A549 (cell line): ENCODE measurements at regions not wholly inside any gene's neighbourhood (a gene's known extent, or its start where the extent isn't known, plus 50 kb on each side); places are given as distances from the start of the nearest gene placed in this dataset.
A peak's percentile ranks its signal among the peaks of the same experiment; 100 is the strongest.

Experiments
- ATAC-seq, 2 experiments: fragments of 200-7000 bp in 1 of 2; fragments of >200 bp in 1 of 2; cut with Nextera tagmentation in 1 of 2; cut with Tn5 transposase in 1 of 2; 3 replicates each; pipeline versions ENCODE4 v1.8.0 to v1.9.1; 2018 to 2020; ENCODE audit warnings: mild to moderate bottlenecking in 1 of 2, moderate library complexity in 1 of 2
- CTCF ChIA-PET: fragments of 300-600 bp; sonication (Branson Sonifier 250); formaldehyde crosslinking; extraction: SDS; loops from one replicate; lab custom pipeline; 2021; ENCODE audit warnings: antibody characterized with exemption, inconsistent platforms; lab: Yijun Ruan, JAX
- POLR2A ChIA-PET: fragments of 350-600 bp; formaldehyde crosslinking; extraction: SDS; loops from one replicate; lab custom pipeline; 2021; ENCODE audit warnings: antibody characterized with exemption, inconsistent platforms; lab: Yijun Ruan, JAX
- DNase-seq, 2 experiments: peaks; one replicate each; pipeline versions ENCODE4 v3.0.0 to v3.0.0-alpha.2; 2011 to 2016; ENCODE audit warnings: low read depth in 1 of 2, low spot score in 1 of 2
- FAIRE-seq: peaks from 2 replicates; lab custom pipeline; 2011; peaks lifted over from hg19 to GRCh38; lab: Jason Lieb, UNC
- H3K27ac ChIP-seq, 2 experiments: fragments of >200 bp; sonication (Bioruptor Twin); formaldehyde crosslinking; 3 replicates each; pipeline ENCODE4 v1.5.1; 2016 to 2017
- H3K4me1 ChIP-seq: fragments of >200 bp; sonication (Bioruptor Twin); formaldehyde crosslinking; 3 replicates; pipeline ENCODE4 v1.6.1; 2016
- H3K4me2 ChIP-seq: fragments of >200 bp; sonication (Bioruptor Twin); formaldehyde crosslinking; 3 replicates; pipeline ENCODE4 v1.6.1; 2016
- H3K4me3 ChIP-seq: fragments of >200 bp; sonication (Bioruptor Twin); formaldehyde crosslinking; 3 replicates; pipeline ENCODE4 v1.5.1; 2016
- H3K9me3 ChIP-seq: fragments of >200 bp; sonication (Bioruptor Twin); formaldehyde crosslinking; 3 replicates; pipeline ENCODE4 v1.6.1; 2016
- CEBPB ChIP-seq, 2 experiments: fragments of >200 bp in 1 of 2; sonication (Bioruptor Twin) in 1 of 2; formaldehyde crosslinking in 1 of 2; IDR thresholded peaks; 2 replicates each; pipeline ENCODE4 v1.6.1; 2012 to 2016
- CHD4 ChIP-seq: fragments of 200-600 bp; sonication (generic); IDR thresholded peaks from 2 replicates; pipeline ENCODE4 v1.6.1; 2016; ENCODE audit warnings: antibody characterized with exemption, mild to moderate bottlenecking, borderline replicate concordance
- EHF ChIP-seq: fragments of 250-450 bp; sonication (Bioruptor Pico); IDR thresholded peaks from 2 replicates; pipeline ENCODE4 v1.5.0; 2020; ENCODE audit warnings: mild to moderate bottlenecking
- EP300 ChIP-seq, 2 experiments: fragments of >200 bp; sonication (Bioruptor Twin); formaldehyde crosslinking; IDR thresholded peaks; 2 replicates in 1 of 2; 3 replicates in 1 of 2; pipeline ENCODE4 v1.6.1; 2016 to 2017
- ESRRA ChIP-seq: fragments of 150-350 bp; IDR thresholded peaks from 2 replicates; pipeline ENCODE4 v1.6.1; 2014; ENCODE audit warnings: mild to moderate bottlenecking, low read length, borderline replicate concordance
- FOSL2 ChIP-seq, 2 experiments: fragments of 450-650 bp in 1 of 2; fragments of >200 bp in 1 of 2; sonication (Bioruptor Twin) in 1 of 2; formaldehyde crosslinking; IDR thresholded peaks; 2 replicates each; pipeline versions ENCODE4 v1.5.0 to v1.6.1; 2016 to 2020; ENCODE audit warnings: mild to moderate bottlenecking in 1 of 2, moderate library complexity in 1 of 2
- FOXS1 ChIP-seq: fragments of 250-450 bp; sonication (Bioruptor Pico); IDR thresholded peaks from 2 replicates; pipeline ENCODE4 v1.5.0; 2020; ENCODE audit warnings: mild to moderate bottlenecking, moderate library complexity
- HDAC2 ChIP-seq: fragments of 200-600 bp; sonication (generic); IDR thresholded peaks from 2 replicates; pipeline ENCODE4 v1.6.1; 2016
- HEYL ChIP-seq: fragments of 250-450 bp; sonication (Bioruptor Pico); IDR thresholded peaks from 2 replicates; pipeline ENCODE4 v1.8.0; 2021; ENCODE audit warnings: mild to moderate bottlenecking, moderate library complexity
- HMGXB4 ChIP-seq: fragments of 250-450 bp; sonication (Bioruptor Pico); IDR thresholded peaks from 2 replicates; pipeline ENCODE4 v1.5.0; 2021; ENCODE audit warnings: mild to moderate bottlenecking, moderate library complexity, borderline replicate concordance
- HOXB13 ChIP-seq: fragments of 250-450 bp; sonication (Bioruptor Pico); IDR thresholded peaks from 2 replicates; pipeline ENCODE4 v1.5.0; 2020; ENCODE audit warnings: low read depth, mild to moderate bottlenecking, moderate library complexity
- HOXB5 ChIP-seq: fragments of 250-450 bp; sonication (Bioruptor Pico); IDR thresholded peaks from 2 replicates; pipeline ENCODE4 v1.5.0; 2020; ENCODE audit warnings: mild to moderate bottlenecking, moderate library complexity
- JUN ChIP-seq, 2 experiments: fragments of >200 bp; sonication (Bioruptor Twin); formaldehyde crosslinking; IDR thresholded peaks; 2 replicates in 1 of 2; 3 replicates in 1 of 2; pipeline ENCODE4 v1.6.1; 2016 to 2017
- KDM5A ChIP-seq: fragments of 200-600 bp; sonication (generic); IDR thresholded peaks from 2 replicates; pipeline ENCODE4 v1.6.1; 2016; ENCODE audit warnings: antibody characterized with exemption, mild to moderate bottlenecking
- MAFK ChIP-seq: fragments of 450-650 bp; IDR thresholded peaks from 2 replicates; pipeline ENCODE4 v1.6.1; 2014; ENCODE audit not compliant: partially characterized antibody
- MAX ChIP-seq: IDR thresholded peaks from 2 replicates; pipeline ENCODE4 v1.6.1; 2012
- MAZ ChIP-seq: fragments of 150-350 bp; IDR thresholded peaks from 2 replicates; pipeline ENCODE4 v1.6.1; 2014; ENCODE audit warnings: antibody characterized with exemption, low read depth, low read length, borderline replicate concordance
- MYC ChIP-seq: IDR thresholded peaks from 2 replicates; pipeline ENCODE4 v1.6.1; 2012; ENCODE audit warnings: mild to moderate bottlenecking, inconsistent platforms, low read length, improper control_type of control experiment, borderline replicate concordance
- NFE2L2 ChIP-seq: fragments of 150-350 bp; conservative IDR thresholded peaks from 2 replicates; pipeline ENCODE4 v1.6.1; 2014; ENCODE audit warnings: low read length
- NR3C1 ChIP-seq: fragments of >200 bp; sonication (Bioruptor Twin); formaldehyde crosslinking; IDR thresholded peaks from 3 replicates; pipeline ENCODE4 v1.6.1; 2017
- POLR2A ChIP-seq: IDR thresholded peaks from 2 replicates; pipeline ENCODE4 v1.6.1; 2012; ENCODE audit warnings: mild to moderate bottlenecking, low read length
- RAD21 ChIP-seq, 2 experiments: fragments of >200 bp in 1 of 2; sonication (Bioruptor Twin) in 1 of 2; formaldehyde crosslinking in 1 of 2; IDR thresholded peaks in 1 of 2; conservative IDR thresholded peaks in 1 of 2; 2 replicates in 1 of 2; 3 replicates in 1 of 2; pipeline ENCODE4 v1.6.1; 2012 to 2018; ENCODE audit warnings: inconsistent platforms in 1 of 2
- REST ChIP-seq: fragments of 200-600 bp; sonication (generic); IDR thresholded peaks from 2 replicates; pipeline ENCODE4 v1.6.1; 2016; ENCODE audit warnings: antibody characterized with exemption, mild to moderate bottlenecking, moderate library complexity
- RFX5 ChIP-seq: fragments of 450-650 bp; IDR thresholded peaks from 2 replicates; pipeline ENCODE4 v1.7.1; 2014; ENCODE audit warnings: antibody characterized with exemption, mild to moderate bottlenecking, moderate library complexity
- RNF2 ChIP-seq: fragments of 200-600 bp; sonication (generic); IDR thresholded peaks from 2 replicates; pipeline ENCODE4 v1.6.1; 2016; ENCODE audit warnings: low read depth, mild to moderate bottlenecking, antibody characterized with exemption, moderate library complexity, borderline replicate concordance
- SREBF2 ChIP-seq: fragments of 450-650 bp; IDR thresholded peaks from 2 replicates; pipeline ENCODE4 v1.6.1; 2014; ENCODE audit warnings: mild to moderate bottlenecking, moderate library complexity
- WGBS: methylation state at CpG from one replicate; pipeline ENCODE4 v1.1.6; 2017; ENCODE audit errors: missing lambda C conversion rate; 5-methylcytosine and 5-hydroxymethylcytosine counted together
- TF ChIP-seq, protein P1 (sequence below): fragments of 450-650 bp; IDR thresholded peaks from 2 replicates; pipeline ENCODE4 v1.6.1; 2014; ENCODE audit warnings: antibody characterized with exemption
- TF ChIP-seq, protein P2 (sequence below): fragments of >200 bp; sonication (Bioruptor Twin); formaldehyde crosslinking; IDR thresholded peaks from 3 replicates; pipeline ENCODE4 v1.5.1; 2016

DNA sequence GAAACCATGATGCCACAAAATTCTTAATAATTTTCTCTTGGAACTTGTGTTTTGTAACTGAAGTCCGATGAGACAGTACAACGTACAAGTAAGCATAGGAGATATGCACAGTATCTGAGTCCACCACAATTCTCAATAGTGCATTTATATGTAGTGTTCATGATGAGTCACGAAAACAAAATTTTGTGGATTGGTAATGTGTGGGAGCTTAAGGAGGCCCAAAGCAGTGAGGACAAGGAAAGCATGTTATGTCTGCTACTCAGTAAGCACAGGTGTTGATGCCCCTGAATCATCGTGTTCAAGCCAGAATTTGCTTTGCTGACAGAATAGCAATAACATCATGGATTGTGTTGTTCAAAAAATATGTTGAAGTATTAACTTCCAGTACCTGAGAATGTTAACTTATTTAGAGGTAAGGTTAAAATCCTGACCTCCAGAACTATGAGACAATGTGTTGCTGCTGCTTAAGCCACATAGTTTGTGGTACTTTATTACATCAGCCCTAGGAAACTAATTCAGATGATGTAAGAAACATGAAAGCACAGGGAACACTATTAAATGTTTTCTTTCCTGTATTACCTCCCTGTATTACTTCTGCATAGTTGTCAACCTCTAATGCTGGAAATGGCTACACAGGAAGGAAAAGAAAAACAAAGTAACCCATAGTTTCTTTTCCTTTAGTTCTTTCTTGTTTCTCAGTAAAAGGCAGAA lies 201.3 kb downstream of the SLITRK6 start:
- H3K4me3 ChIP-seq: no peak overlapping the region
- DNase-seq (no peak), ATAC-seq (no peak), FAIRE-seq (no peak)
- WGBS: 63% methylated on average over 4 of the region's 4 CpGs
- CTCF ChIA-PET: no interaction called here
- H3K27ac ChIP-seq: peak overlapping the region in 1 of 2 experiments; percentile 40; a peak in 2 of 6 replicates
- H3K4me2 ChIP-seq: no peak overlapping the region; the same call in 2 of the 3 replicates
- H3K9me3 ChIP-seq: no peaks in the 10 kb centered on the region
- POLR2A ChIA-PET: no interaction called here
- H3K4me1 ChIP-seq: peaks cover 5% of the 10 kb centered on the region; the same call in 2 of the 3 replicates
- no peak for TF ChIP-seq HDAC2
- TF ChIP-seq MYC: no peak
- TF ChIP-seq REST: no peak
- TF ChIP-seq HEYL (CRISPR knock-in tag): no peak
- TF ChIP-seq JUN (IDR thresholded peaks at IDR 0.05): no peak
- TF ChIP-seq HMGXB4 (CRISPR knock-in tag): no peak
- no peak for TF ChIP-seq HOXB13 (CRISPR knock-in tag)
- no peak for TF ChIP-seq POLR2A
- TF ChIP-seq SREBF2: no peak
- no peak for TF ChIP-seq CHD4
- no peak for TF ChIP-seq FOSL2 (IDR thresholded peaks at IDR 0.05)
- TF ChIP-seq FOSL2 (CRISPR knock-in tag; IDR thresholded peaks at IDR 0.05): no peak
- TF ChIP-seq NR3C1: no peak
- TF ChIP-seq RNF2: no peak
- TF ChIP-seq, protein P1, sequence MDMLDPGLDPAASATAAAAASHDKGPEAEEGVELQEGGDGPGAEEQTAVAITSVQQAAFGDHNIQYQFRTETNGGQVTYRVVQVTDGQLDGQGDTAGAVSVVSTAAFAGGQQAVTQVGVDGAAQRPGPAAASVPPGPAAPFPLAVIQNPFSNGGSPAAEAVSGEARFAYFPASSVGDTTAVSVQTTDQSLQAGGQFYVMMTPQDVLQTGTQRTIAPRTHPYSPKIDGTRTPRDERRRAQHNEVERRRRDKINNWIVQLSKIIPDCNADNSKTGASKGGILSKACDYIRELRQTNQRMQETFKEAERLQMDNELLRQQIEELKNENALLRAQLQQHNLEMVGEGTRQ: no peak
- TF ChIP-seq MAX: no peak
- no peak for TF ChIP-seq RFX5
- TF ChIP-seq EHF: no peak
- TF ChIP-seq RAD21 (conservative IDR thresholded peaks at IDR 0.05 in 1 of 2, IDR thresholded peaks at IDR 0.05 in 1 of 2): no peak

GRCh38 chr13:85592211-85592610 lies 207.0 kb downstream of the SLITRK6 start:
- DNase-seq (no peak), ATAC-seq (no peak), FAIRE-seq (no peak)
- no peak overlapping the region for H3K27ac ChIP-seq
- H3K4me3 ChIP-seq: no peak overlapping the region
- 71% methylated on average over 2 of the region's 2 CpGs for WGBS
- ChIA-PET POLR2A (no interaction called here), CTCF (no interaction called here)
- peaks cover 26% of the 10 kb centered on the region for H3K4me1 ChIP-seq
- H3K9me3 ChIP-seq: no peaks in the 10 kb centered on the region
- H3K4me2 ChIP-seq: no peak overlapping the region
- TF ChIP-seq EP300 (IDR thresholded peaks at IDR 0.05) (no peak), NFE2L2 (no peak), ESRRA (no peak), KDM5A (no peak), HOXB5 (CRISPR knock-in tag) (no peak), RAD21 (conservative IDR thresholded peaks at IDR 0.05 in 1 of 2, IDR thresholded peaks at IDR 0.05 in 1 of 2) (no peak), MAFK (no peak), MAZ (no peak), HMGXB4 (CRISPR knock-in tag) (no peak), RNF2 (no peak), FOXS1 (no peak), SREBF2 (no peak), CEBPB (IDR thresholded peaks at IDR 0.05) (no peak)
- TF ChIP-seq, protein P2, sequence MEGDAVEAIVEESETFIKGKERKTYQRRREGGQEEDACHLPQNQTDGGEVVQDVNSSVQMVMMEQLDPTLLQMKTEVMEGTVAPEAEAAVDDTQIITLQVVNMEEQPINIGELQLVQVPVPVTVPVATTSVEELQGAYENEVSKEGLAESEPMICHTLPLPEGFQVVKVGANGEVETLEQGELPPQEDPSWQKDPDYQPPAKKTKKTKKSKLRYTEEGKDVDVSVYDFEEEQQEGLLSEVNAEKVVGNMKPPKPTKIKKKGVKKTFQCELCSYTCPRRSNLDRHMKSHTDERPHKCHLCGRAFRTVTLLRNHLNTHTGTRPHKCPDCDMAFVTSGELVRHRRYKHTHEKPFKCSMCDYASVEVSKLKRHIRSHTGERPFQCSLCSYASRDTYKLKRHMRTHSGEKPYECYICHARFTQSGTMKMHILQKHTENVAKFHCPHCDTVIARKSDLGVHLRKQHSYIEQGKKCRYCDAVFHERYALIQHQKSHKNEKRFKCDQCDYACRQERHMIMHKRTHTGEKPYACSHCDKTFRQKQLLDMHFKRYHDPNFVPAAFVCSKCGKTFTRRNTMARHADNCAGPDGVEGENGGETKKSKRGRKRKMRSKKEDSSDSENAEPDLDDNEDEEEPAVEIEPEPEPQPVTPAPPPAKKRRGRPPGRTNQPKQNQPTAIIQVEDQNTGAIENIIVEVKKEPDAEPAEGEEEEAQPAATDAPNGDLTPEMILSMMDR: no peak
